ENCODE measurements at regions not wholly inside any gene's neighbourhood (a gene's known extent, or its start where the extent isn't known, plus 50 kb on each side); places are given as distances from the start of the nearest gene placed in this dataset.

- CTCF ChIA-PET: interaction anchor here (0.9 kb wide), 1 partner anchor 15 kb away, joined by 3 read pairs; no protein-coding TSS in a partner anchor
- TF ChIP-seq JUN (IDR thresholded peaks at IDR 0.05; ENCODE audit: borderline replicate concordance, insufficient read depth, insufficient read length, low read depth): no peak
- TF ChIP-seq FOS (IDR thresholded peaks at IDR 0.05; ENCODE audit: borderline replicate concordance, insufficient read depth, low read length): no peak
- no peak overlapping the region for H3K4me3 ChIP-seq (replicated peaks in 1 of 3; ENCODE audit: insufficient read depth in 1 of 3, low read depth in 1 of 3, low read length in 3 of 3)
- no peaks in the 10 kb centered on the region for H3K79me2 ChIP-seq (ENCODE audit: control insufficient read depth, insufficient read depth, low read length)
- no peaks in the 10 kb centered on the region for H3K4me1 ChIP-seq (ENCODE audit: control insufficient read depth, extremely low read depth, insufficient read depth, low read length)
- H3K9me3 ChIP-seq (replicated peaks; ENCODE audit: control insufficient read depth, insufficient read depth, low read length): no peaks in the 10 kb centered on the region
- H3K27ac ChIP-seq (ENCODE audit: insufficient read depth, low read depth, low read length): no peak overlapping the region
- DNase-seq (ENCODE audit: low read depth, low spot score) (no peak), FAIRE-seq (no peak)
- no peak overlapping the region for H2AFZ ChIP-seq (ENCODE audit: low read depth, low read length)
- POLR2A ChIA-PET: no interaction called here
- H3K4me2 ChIP-seq (ENCODE audit: insufficient read depth, low read length): no peak overlapping the region
- peaks cover 3 to 4% of the 10 kb centered on the region in 2 experiments for H3K27me3 ChIP-seq (ENCODE audit: control insufficient read depth in 2 of 2, insufficient read depth in 2 of 2, low read length in 2 of 2)
- no peak overlapping the region for H3K9ac ChIP-seq (replicated peaks; ENCODE audit: extremely low read depth, insufficient read depth, low read length)
- no peaks in the 10 kb centered on the region for H4K20me1 ChIP-seq (replicated peaks; ENCODE audit: control insufficient read depth, extremely low read depth, insufficient read depth, low read length)
- no peaks in the 10 kb centered on the region for H3K9me1 ChIP-seq (replicated peaks; ENCODE audit: control insufficient read depth, extremely low read depth, insufficient read depth, low read length)
- H3K36me3 ChIP-seq (ENCODE audit: control insufficient read depth in 2 of 2, extremely low read depth in 1 of 2, insufficient read depth in 2 of 2, low read length in 2 of 2): no peaks in the 10 kb centered on the region
- dilution Hi-C loops (cut with MboI; ENCODE audit: extremely low pct_ligation_motif_present, low sequenced_read_pairs) (no loop called here), intact Hi-C loops (cut with micrococcal nuclease) (no loop called here)
- BruUV-seq (replicated peaks): no TSS peak
These were observed 196.7 kb upstream of the TBX20 start for GRCh38 chr7:35450456-35451214.

- no peak for DNase-seq (ENCODE audit: low read depth, low spot score)
- no peak for FAIRE-seq
- BruUV-seq (replicated peaks): no TSS peak
- intact Hi-C loops (cut with micrococcal nuclease): no loop called here
- POLR2A ChIA-PET: no interaction called here
- Histone ChIP-seq H3K36me3 (ENCODE audit: control insufficient read depth in 2 of 2, extremely low read depth in 1 of 2, insufficient read depth in 2 of 2, low read length in 2 of 2) (no peaks in the 10 kb centered on the region), H3K79me2 (ENCODE audit: control insufficient read depth, insufficient read depth, low read length) (no peaks in the 10 kb centered on the region), H3K4me2 (ENCODE audit: insufficient read depth, low read length) (no peak overlapping the region), H3K27ac (ENCODE audit: insufficient read depth, low read depth, low read length) (no peak overlapping the region), H2AFZ (ENCODE audit: low read depth, low read length) (no peak overlapping the region), H4K20me1 (replicated peaks; ENCODE audit: control insufficient read depth, extremely low read depth, insufficient read depth, low read length) (no peaks in the 10 kb centered on the region), H3K9ac (replicated peaks; ENCODE audit: extremely low read depth, insufficient read depth, low read length) (no peak overlapping the region), H3K9me3 (replicated peaks; ENCODE audit: control insufficient read depth, insufficient read depth, low read length) (no peaks in the 10 kb centered on the region), H3K4me3 (replicated peaks in 1 of 3; ENCODE audit: insufficient read depth in 1 of 3, low read depth in 1 of 3, low read length in 3 of 3) (no peak overlapping the region), H3K9me1 (replicated peaks; ENCODE audit: control insufficient read depth, extremely low read depth, insufficient read depth, low read length) (no peaks in the 10 kb centered on the region), H3K4me1 (ENCODE audit: control insufficient read depth, extremely low read depth, insufficient read depth, low read length) (no peaks in the 10 kb centered on the region), H3K27me3 (ENCODE audit: control insufficient read depth in 2 of 2, insufficient read depth in 2 of 2, low read length in 2 of 2) (no peaks in the 10 kb centered on the region)
- TF ChIP-seq FOS (IDR thresholded peaks at IDR 0.05; ENCODE audit: borderline replicate concordance, insufficient read depth, low read length): no peak
- CTCF ChIA-PET: interaction anchor here (1.1 kb wide), 1 partner anchor 24 kb away, joined by 3 read pairs; no protein-coding TSS in a partner anchor
- dilution Hi-C loops (cut with MboI; ENCODE audit: extremely low pct_ligation_motif_present, low sequenced_read_pairs): no loop called here
These were observed 194.6 kb upstream of the TBX20 start for GRCh38 chr7:35448486-35448885.
